ENCODE measurements at regions not wholly inside any gene's neighbourhood (a gene's known extent, or its start where the extent isn't known, plus 50 kb on each side); places are given as distances from the start of the nearest gene placed in this dataset.

GRCh38 chr14:38973083-38973700 lies 129.8 kb downstream of the SEC23A start:
- no peak for DNase-seq (ENCODE audit: low read depth in 4 of 6, low spot score in 6 of 6)
- Histone ChIP-seq H3K4me1 (ENCODE audit: control insufficient read depth, insufficient read depth, low read length) (no peaks in the 10 kb centered on the region), H3K36me3 (ENCODE audit: control insufficient read depth, insufficient read depth, low read length) (no peaks in the 10 kb centered on the region), H3K9me3 (ENCODE audit: control insufficient read depth, insufficient read depth, low read length) (no peaks in the 10 kb centered on the region), H3K4me3 (ENCODE audit: low read depth, low read length) (no peak overlapping the region), H3K27me3 (ENCODE audit: control insufficient read depth, insufficient read depth, low read length) (no peaks in the 10 kb centered on the region), H3K27ac (ENCODE audit: low read depth, low read length) (no peak overlapping the region)
- WGBS (ENCODE audit: insufficient coverage), result 53% methylated on average over 2 of the region's 2 CpGs

GRCh38 chr14:38972511-38972910 lies 130.5 kb downstream of the SEC23A start:
- WGBS (ENCODE audit: insufficient coverage), result no CpG with 5 or more reads among the region's 3 CpGs

GRCh38 chr14:38971258-38971921 lies 131.6 kb downstream of the SEC23A start:
- H3K4me1 ChIP-seq (ENCODE audit: control insufficient read depth, insufficient read depth, low read length), result no peaks in the 10 kb centered on the region
- H3K4me3 ChIP-seq (ENCODE audit: low read depth, low read length), result no peak overlapping the region
- no peaks in the 10 kb centered on the region for H3K27me3 ChIP-seq (ENCODE audit: control insufficient read depth, insufficient read depth, low read length)
- WGBS (ENCODE audit: insufficient coverage), result 92% methylated on average over 7 of the region's 9 CpGs
- H3K9me3 ChIP-seq (ENCODE audit: control insufficient read depth, insufficient read depth, low read length), result no peaks in the 10 kb centered on the region
- no peaks in the 10 kb centered on the region for H3K36me3 ChIP-seq (ENCODE audit: control insufficient read depth, insufficient read depth, low read length)
- DNase-seq (ENCODE audit: low read depth in 4 of 6, low spot score in 6 of 6), result no peak
- H3K27ac ChIP-seq (ENCODE audit: low read depth, low read length), result no peak overlapping the region

More at GRCh38 chr14:38972511-38972910, 130.5 kb downstream of the SEC23A start:
- Histone ChIP-seq H3K4me3 (ENCODE audit: low read depth, low read length) (no peak overlapping the region), H3K4me1 (ENCODE audit: control insufficient read depth, insufficient read depth, low read length) (no peaks in the 10 kb centered on the region), H3K27me3 (ENCODE audit: control insufficient read depth, insufficient read depth, low read length) (no peaks in the 10 kb centered on the region), H3K36me3 (ENCODE audit: control insufficient read depth, insufficient read depth, low read length) (no peaks in the 10 kb centered on the region), H3K27ac (ENCODE audit: low read depth, low read length) (no peak overlapping the region), H3K9me3 (ENCODE audit: control insufficient read depth, insufficient read depth, low read length) (no peaks in the 10 kb centered on the region)
- no peak for DNase-seq (ENCODE audit: low read depth in 4 of 6, low spot score in 6 of 6)

- H3K27me3 ChIP-seq (ENCODE audit: control insufficient read depth, insufficient read depth, low read length), result no peaks in the 10 kb centered on the region
- no peak overlapping the region for H3K4me3 ChIP-seq (ENCODE audit: low read depth, low read length)
- no peak for DNase-seq (ENCODE audit: low read depth in 4 of 6, low spot score in 6 of 6)
- H3K9me3 ChIP-seq (ENCODE audit: control insufficient read depth, insufficient read depth, low read length), result no peaks in the 10 kb centered on the region
- no peaks in the 10 kb centered on the region for H3K4me1 ChIP-seq (ENCODE audit: control insufficient read depth, insufficient read depth, low read length)
- no peak overlapping the region for H3K27ac ChIP-seq (ENCODE audit: low read depth, low read length)
- H3K36me3 ChIP-seq (ENCODE audit: control insufficient read depth, insufficient read depth, low read length), result no peaks in the 10 kb centered on the region
Measured at GRCh38 chr14:38964630-38965029, 138.4 kb downstream of the SEC23A start.

DNA sequence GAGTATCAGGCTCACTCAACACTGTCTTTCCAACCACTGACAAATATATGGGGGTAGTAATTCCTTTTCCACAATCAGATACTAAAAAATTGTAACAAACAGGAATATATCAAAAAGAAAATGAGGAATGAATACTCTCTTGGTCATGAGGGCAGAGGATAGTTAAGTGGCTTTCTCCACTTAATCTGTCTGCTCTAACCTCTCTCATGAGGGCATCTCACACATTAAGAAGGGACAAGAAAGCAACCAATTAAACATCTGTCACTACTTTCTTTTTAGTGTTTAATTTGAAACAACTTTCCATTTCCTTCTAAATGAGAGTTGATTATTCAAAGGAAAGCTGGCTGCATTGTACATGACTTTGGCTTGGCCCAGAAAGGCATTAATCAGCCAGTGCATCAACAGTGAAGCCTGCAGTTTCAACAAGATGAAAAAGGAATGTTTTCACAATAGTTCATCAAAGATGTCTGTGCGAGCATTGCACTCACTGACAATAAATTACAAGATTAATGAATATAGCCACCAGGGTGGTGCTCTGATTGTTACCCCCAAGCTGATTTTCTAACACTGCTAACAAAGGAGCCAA lies 142.0 kb downstream of the SEC23A start:
- H3K27ac ChIP-seq (ENCODE audit: low read depth, low read length), result no peak overlapping the region
- no peaks in the 10 kb centered on the region for H3K36me3 ChIP-seq (ENCODE audit: control insufficient read depth, insufficient read depth, low read length)
- no peaks in the 10 kb centered on the region for H3K4me1 ChIP-seq (ENCODE audit: control insufficient read depth, insufficient read depth, low read length)
- peak in 2 of 6 donors; percentile 34 to 53 for DNase-seq (ENCODE audit: low read depth in 4 of 6, low spot score in 6 of 6)
- no peak overlapping the region for H3K4me3 ChIP-seq (ENCODE audit: low read depth, low read length)
- WGBS (ENCODE audit: insufficient coverage), result no CpG with 5 or more reads among the region's 1 CpG
- H3K9me3 ChIP-seq (ENCODE audit: control insufficient read depth, insufficient read depth, low read length), result no peaks in the 10 kb centered on the region
- H3K27me3 ChIP-seq (ENCODE audit: control insufficient read depth, insufficient read depth, low read length), result no peaks in the 10 kb centered on the region

DNA sequence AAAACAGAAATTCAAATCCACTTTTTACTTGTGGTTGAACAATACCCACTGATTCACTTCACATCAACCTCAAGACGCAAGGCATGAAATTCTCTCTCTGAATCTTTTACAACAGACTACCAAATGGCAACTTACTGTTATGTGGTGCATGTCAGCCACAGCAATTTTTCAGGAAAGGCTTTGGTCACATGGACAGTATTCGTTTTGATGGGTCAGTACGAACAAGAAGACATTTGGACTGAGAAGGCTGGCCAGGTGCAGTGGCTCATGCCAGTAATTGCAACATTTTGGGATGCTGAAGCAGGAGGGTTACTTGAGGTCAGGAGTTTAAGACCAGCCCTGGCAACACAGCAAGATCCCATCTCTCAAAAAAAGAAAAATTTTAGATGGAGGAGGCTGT lies 144.0 kb downstream of the SEC23A start:
- WGBS (ENCODE audit: insufficient coverage), result 76% methylated on average over 3 of the region's 3 CpGs
- Histone ChIP-seq H3K36me3 (ENCODE audit: control insufficient read depth, insufficient read depth, low read length) (no peaks in the 10 kb centered on the region), H3K27me3 (ENCODE audit: control insufficient read depth, insufficient read depth, low read length) (no peaks in the 10 kb centered on the region), H3K27ac (ENCODE audit: low read depth, low read length) (no peak overlapping the region), H3K4me1 (ENCODE audit: control insufficient read depth, insufficient read depth, low read length) (no peaks in the 10 kb centered on the region), H3K4me3 (ENCODE audit: low read depth, low read length) (no peak overlapping the region), H3K9me3 (ENCODE audit: control insufficient read depth, insufficient read depth, low read length) (no peaks in the 10 kb centered on the region)
- DNase-seq (ENCODE audit: low read depth in 4 of 6, low spot score in 6 of 6), result no peak

DNA sequence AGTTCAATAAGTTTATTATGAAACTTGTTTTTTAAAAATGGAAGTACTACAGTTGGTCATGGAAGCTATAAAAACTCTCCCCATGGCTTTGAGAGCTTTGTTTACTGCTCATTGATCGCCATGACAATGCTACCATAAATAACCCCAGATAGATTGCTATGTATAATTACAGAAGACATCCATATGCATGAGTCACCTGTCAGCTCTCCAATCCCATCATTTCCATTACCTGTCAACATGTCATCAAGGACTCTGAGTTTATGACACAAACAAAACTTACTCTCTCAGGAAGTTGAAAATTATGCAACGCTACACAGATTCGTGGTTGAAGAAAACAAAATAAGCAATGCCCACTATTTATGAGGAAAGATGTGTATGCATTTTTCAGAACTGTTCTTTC lies 144.4 kb downstream of the SEC23A start:
- no peak for DNase-seq (ENCODE audit: low read depth in 4 of 6, low spot score in 6 of 6)
- WGBS (ENCODE audit: insufficient coverage), result no CpG with 5 or more reads among the region's 3 CpGs
- Histone ChIP-seq H3K4me1 (ENCODE audit: control insufficient read depth, insufficient read depth, low read length) (no peaks in the 10 kb centered on the region), H3K4me3 (ENCODE audit: low read depth, low read length) (no peak overlapping the region), H3K9me3 (ENCODE audit: control insufficient read depth, insufficient read depth, low read length) (no peaks in the 10 kb centered on the region), H3K27me3 (ENCODE audit: control insufficient read depth, insufficient read depth, low read length) (no peaks in the 10 kb centered on the region), H3K27ac (ENCODE audit: low read depth, low read length) (no peak overlapping the region), H3K36me3 (ENCODE audit: control insufficient read depth, insufficient read depth, low read length) (no peaks in the 10 kb centered on the region)

DNA sequence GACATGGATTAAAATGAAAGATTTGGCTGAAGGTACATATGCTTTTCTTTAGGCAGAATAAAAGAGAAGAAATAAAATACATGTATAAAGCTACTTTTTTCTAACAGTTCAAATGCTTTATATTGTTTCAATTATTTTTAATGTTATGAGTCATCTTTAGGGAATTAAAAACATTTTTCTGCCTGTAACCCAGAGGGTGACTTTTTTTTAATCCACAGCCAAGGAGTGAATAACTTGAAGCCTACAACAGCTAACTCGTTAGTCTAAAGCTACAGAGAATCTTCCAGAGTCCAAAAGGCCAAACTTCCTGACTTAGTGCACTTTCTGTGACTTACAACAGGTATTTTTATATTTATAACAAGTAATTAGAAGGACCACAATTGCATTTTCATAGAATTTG lies 151.6 kb downstream of the SEC23A start:
- Histone ChIP-seq H3K4me3 (ENCODE audit: low read depth, low read length) (no peak overlapping the region), H3K27ac (ENCODE audit: low read depth, low read length) (no peak overlapping the region), H3K27me3 (ENCODE audit: control insufficient read depth, insufficient read depth, low read length) (no peaks in the 10 kb centered on the region), H3K4me1 (ENCODE audit: control insufficient read depth, insufficient read depth, low read length) (peaks cover 5% of the 10 kb centered on the region), H3K36me3 (ENCODE audit: control insufficient read depth, insufficient read depth, low read length) (no peaks in the 10 kb centered on the region), H3K9me3 (ENCODE audit: control insufficient read depth, insufficient read depth, low read length) (no peaks in the 10 kb centered on the region)
- WGBS (ENCODE audit: insufficient coverage), result no CpG with 5 or more reads among the region's 1 CpG
- no peak for DNase-seq (ENCODE audit: low read depth in 4 of 6, low spot score in 6 of 6)

- no peaks in the 10 kb centered on the region for H3K36me3 ChIP-seq (ENCODE audit: control insufficient read depth, insufficient read depth, low read length)
- DNase-seq (ENCODE audit: low read depth in 4 of 6, low spot score in 6 of 6), result peak in 1 of 6 donors; percentile 83
- H3K9me3 ChIP-seq (ENCODE audit: control insufficient read depth, insufficient read depth, low read length), result no peaks in the 10 kb centered on the region
- no peak overlapping the region for H3K4me3 ChIP-seq (ENCODE audit: low read depth, low read length)
- H3K27me3 ChIP-seq (ENCODE audit: control insufficient read depth, insufficient read depth, low read length), result no peaks in the 10 kb centered on the region
- peaks cover 5% of the 10 kb centered on the region for H3K4me1 ChIP-seq (ENCODE audit: control insufficient read depth, insufficient read depth, low read length)
- WGBS (ENCODE audit: insufficient coverage), result 73% methylated on average over 3 of the region's 4 CpGs
- no peak overlapping the region for H3K27ac ChIP-seq (ENCODE audit: low read depth, low read length)
Measured at GRCh38 chr14:38950676-38951075, 152.4 kb downstream of the SEC23A start.

DNA sequence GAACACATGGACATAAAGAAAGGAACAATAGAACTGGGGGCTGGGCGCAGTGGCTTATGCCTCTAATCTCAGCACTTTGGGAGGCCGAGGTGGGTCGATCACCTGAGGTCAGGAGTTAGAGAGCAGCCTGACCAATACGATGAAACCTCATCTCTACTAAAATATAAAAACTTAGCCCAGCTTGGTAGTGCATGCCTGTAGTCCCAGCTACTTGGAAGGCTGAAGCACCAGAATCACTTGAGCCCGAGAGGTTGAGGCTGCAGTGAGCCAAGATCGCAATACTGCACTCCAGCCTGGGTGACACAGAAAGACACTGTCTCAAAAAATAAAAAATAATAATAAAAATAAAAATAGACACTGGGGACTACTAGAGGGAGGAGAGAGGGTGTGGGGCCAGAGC lies 154.5 kb downstream of the SEC23A start:
- no peak for DNase-seq (ENCODE audit: low read depth in 4 of 6, low spot score in 6 of 6)
- Histone ChIP-seq H3K27ac (ENCODE audit: low read depth, low read length) (peak overlapping the region; percentile 47), H3K36me3 (ENCODE audit: control insufficient read depth, insufficient read depth, low read length) (no peaks in the 10 kb centered on the region), H3K4me3 (ENCODE audit: low read depth, low read length) (no peak overlapping the region), H3K9me3 (ENCODE audit: control insufficient read depth, insufficient read depth, low read length) (no peaks in the 10 kb centered on the region), H3K4me1 (ENCODE audit: control insufficient read depth, insufficient read depth, low read length) (peaks cover 5% of the 10 kb centered on the region), H3K27me3 (ENCODE audit: control insufficient read depth, insufficient read depth, low read length) (no peaks in the 10 kb centered on the region)
- WGBS (ENCODE audit: insufficient coverage), result 75% methylated on average over 1 of the region's 6 CpGs

Data from spinal cord (tissue), 9 donors.